Renal cortical epithelial cell (primary cell): ENCODE measurements at regions not wholly inside any gene's neighbourhood (a gene's known extent, or its start where the extent isn't known, plus 50 kb on each side); places are given as distances from the start of the nearest gene placed in this dataset.

Experiments
- DNase-seq: peaks from one replicate; pipeline ENCODE4 v3.0.0-alpha.2; 2011; ENCODE audit warnings: low read depth

GRCh38 chr2:117639401-117639800, 175.1 kb upstream of the DDX18 start:
- no peak for DNase-seq

- no peak for DNase-seq
These were observed 170.1 kb upstream of the DDX18 start for GRCh38 chr2:117644403-117644802.

GRCh38 chr2:117645458-117645857, 169.0 kb upstream of the DDX18 start:
- DNase-seq = no peak

GRCh38 chr2:117646099-117646498, 168.4 kb upstream of the DDX18 start:
- DNase-seq = no peak

GRCh38 chr2:117646872-117647271, 167.6 kb upstream of the DDX18 start:
- DNase-seq = no peak

GRCh38 chr2:117656546-117656945, 157.9 kb upstream of the DDX18 start:
- no peak for DNase-seq

- DNase-seq = no peak
These were observed 152.9 kb upstream of the DDX18 start for GRCh38 chr2:117661619-117662018.

GRCh38 chr2:117674172-117674571, 140.3 kb upstream of the DDX18 start:
- DNase-seq = no peak

- DNase-seq = no peak
These were observed 134.5 kb upstream of the DDX18 start for GRCh38 chr2:117679952-117680351.

- DNase-seq = no peak
These were observed 129.6 kb upstream of the DDX18 start for GRCh38 chr2:117684919-117685318.

- DNase-seq = no peak
These were observed 127.8 kb upstream of the DDX18 start for GRCh38 chr2:117686699-117687098.

GRCh38 chr2:117691595-117691994, 122.9 kb upstream of the DDX18 start:
- DNase-seq = no peak

- DNase-seq = no peak
These were observed 122.3 kb upstream of the DDX18 start for GRCh38 chr2:117692001-117692763.

GRCh38 chr2:117693154-117693553, 121.3 kb upstream of the DDX18 start:
- DNase-seq = no peak

GRCh38 chr2:117693651-117694050, 120.8 kb upstream of the DDX18 start:
- no peak for DNase-seq

- DNase-seq = no peak
These were observed 116.2 kb upstream of the DDX18 start for GRCh38 chr2:117698287-117698686.

GRCh38 chr2:117698819-117699218, 115.7 kb upstream of the DDX18 start:
- no peak for DNase-seq

- no peak for DNase-seq
These were observed 114.0 kb upstream of the DDX18 start for GRCh38 chr2:117700471-117700870.

- no peak for DNase-seq
These were observed 113.1 kb upstream of the DDX18 start for GRCh38 chr2:117701365-117701764.

GRCh38 chr2:117702098-117702497, 112.4 kb upstream of the DDX18 start:
- DNase-seq = no peak

GRCh38 chr2:117703858-117704257, 110.6 kb upstream of the DDX18 start:
- DNase-seq = no peak

GRCh38 chr2:117704818-117705217, 109.7 kb upstream of the DDX18 start:
- no peak for DNase-seq

GRCh38 chr2:117707874-117708273, 106.6 kb upstream of the DDX18 start:
- no peak for DNase-seq

GRCh38 chr2:117712684-117713083, 101.8 kb upstream of the DDX18 start:
- no peak for DNase-seq
